SK-N-SH treated with all-trans-retinoic acid at 6 μM for 48 hours (cell line): ENCODE measurements at regions not wholly inside any gene's neighbourhood (a gene's known extent, or its start where the extent isn't known, plus 50 kb on each side); places are given as distances from the start of the nearest gene placed in this dataset.

ENCODE experiments used
- ATAC-seq: fragments of 200-7000 bp; cut with Tn5 transposase; 3 replicates; pipeline ENCODE4 v1.9.1; 2020; ENCODE audit warnings: mild to moderate bottlenecking, moderate library complexity
- CREB5 ChIP-seq: fragments of 250-450 bp; sonication (Bioruptor Pico); IDR thresholded peaks from 2 replicates; pipeline ENCODE4 v1.5.1; 2020; ENCODE audit warnings: low read depth, mild to moderate bottlenecking, moderate library complexity
- CSRNP3 ChIP-seq: fragments of 250-450 bp; sonication (Bioruptor Pico); IDR thresholded peaks from 2 replicates; pipeline ENCODE4 v1.5.1; 2021; ENCODE audit warnings: mild to moderate bottlenecking, moderate library complexity
- ESRRG ChIP-seq: fragments of 250-450 bp; sonication (Bioruptor Pico); IDR thresholded peaks from 2 replicates; pipeline ENCODE4 v1.6.1; 2021; ENCODE audit warnings: mild to moderate bottlenecking
- GLIS3 ChIP-seq: fragments of 250-450 bp; sonication (Bioruptor Pico); IDR thresholded peaks from 2 replicates; pipeline ENCODE4 v1.5.0; 2020; ENCODE audit warnings: mild to moderate bottlenecking, moderate library complexity
- ISL1 ChIP-seq: fragments of 250-450 bp; sonication (Bioruptor Pico); IDR thresholded peaks from 2 replicates; pipeline ENCODE4 v2.1.2; 2022; ENCODE audit warnings: mild to moderate bottlenecking, moderate library complexity
- OSR1 ChIP-seq: fragments of 250-450 bp; sonication (Bioruptor Pico); IDR thresholded peaks from 2 replicates; pipeline ENCODE4 v1.8.0; 2022; ENCODE audit warnings: moderate library complexity, mild to moderate bottlenecking, inconsistent platforms
- PATZ1 ChIP-seq: fragments of 250-450 bp; sonication (Bioruptor Pico); IDR thresholded peaks from 2 replicates; pipeline ENCODE4 v1.8.0; 2020; ENCODE audit warnings: mild to moderate bottlenecking, moderate library complexity, borderline replicate concordance
- POU6F1 ChIP-seq: fragments of 250-450 bp; sonication (Bioruptor Pico); IDR thresholded peaks from 2 replicates; pipeline ENCODE4 v1.8.0; 2021; ENCODE audit warnings: low read depth, mild to moderate bottlenecking, moderate library complexity, borderline replicate concordance
- PPARA ChIP-seq: fragments of 250-450 bp; sonication (Bioruptor Pico); IDR thresholded peaks from 2 replicates; pipeline ENCODE4 v1.5.0; 2020; ENCODE audit warnings: mild to moderate bottlenecking, borderline replicate concordance
- RARB ChIP-seq: fragments of 250-450 bp; sonication (Bioruptor Pico); IDR thresholded peaks from 2 replicates; pipeline ENCODE4 v1.8.0; 2021; ENCODE audit warnings: mild to moderate bottlenecking, moderate library complexity
- SNAI2 ChIP-seq: fragments of 250-450 bp; sonication (Bioruptor Pico); IDR thresholded peaks from 2 replicates; pipeline ENCODE4 v1.5.0; 2020; ENCODE audit warnings: mild to moderate bottlenecking, moderate library complexity
- TCF4 ChIP-seq: fragments of 250-450 bp; sonication (Bioruptor Pico); IDR thresholded peaks from 2 replicates; pipeline ENCODE4 v1.8.0; 2021; ENCODE audit warnings: mild to moderate bottlenecking, moderate library complexity, borderline replicate concordance
- TOX ChIP-seq: fragments of 250-450 bp; sonication (Bioruptor Pico); IDR thresholded peaks from 2 replicates; pipeline ENCODE4 v1.8.0; 2021; ENCODE audit warnings: mild to moderate bottlenecking, moderate library complexity, borderline replicate concordance
- TSHZ2 ChIP-seq: fragments of 250-450 bp; sonication (Bioruptor Pico); IDR thresholded peaks from 2 replicates; pipeline ENCODE4 v1.5.0; 2020; ENCODE audit warnings: mild to moderate bottlenecking, moderate library complexity
- ZC3H10 ChIP-seq: fragments of 250-450 bp; sonication (Bioruptor Pico); IDR thresholded peaks from 2 replicates; pipeline ENCODE4 v1.5.1; 2021; ENCODE audit warnings: mild to moderate bottlenecking, moderate library complexity
- ZFP30 ChIP-seq: fragments of 450-650 bp; formaldehyde crosslinking; IDR thresholded peaks from 2 replicates; pipeline ENCODE4 v1.5.0; 2022; ENCODE audit warnings: mild to moderate bottlenecking, moderate library complexity
- ZNF565 ChIP-seq: fragments of 450-650 bp; formaldehyde crosslinking; conservative IDR thresholded peaks from 2 replicates; pipeline ENCODE4 v1.5.0; 2020; ENCODE audit warnings: low read depth, mild to moderate bottlenecking, moderate library complexity
- ZNF70 ChIP-seq: fragments of 450-650 bp; formaldehyde crosslinking; IDR thresholded peaks from 2 replicates; pipeline ENCODE4 v1.5.0; 2020; ENCODE audit warnings: mild to moderate bottlenecking, moderate library complexity
- ZNF8 ChIP-seq: fragments of 450-650 bp; formaldehyde crosslinking; IDR thresholded peaks from 2 replicates; pipeline ENCODE4 v1.5.0; 2020; ENCODE audit warnings: mild to moderate bottlenecking, moderate library complexity

- TF ChIP-seq GLIS3 (CRISPR knock-in tag) (no peak), ZNF8 (CRISPR knock-in tag) (no peak), ESRRG (CRISPR knock-in tag) (no peak), ISL1 (CRISPR knock-in tag) (no peak), OSR1 (no peak), TOX (CRISPR knock-in tag) (no peak), TSHZ2 (no peak), ZC3H10 (no peak), CREB5 (no peak), ZNF565 (CRISPR knock-in tag) (no peak), ZFP30 (CRISPR knock-in tag) (no peak), POU6F1 (CRISPR knock-in tag) (no peak), PPARA (CRISPR knock-in tag) (no peak), RARB (CRISPR knock-in tag) (no peak), SNAI2 (CRISPR knock-in tag) (no peak), PATZ1 (no peak), CSRNP3 (no peak)
- ATAC-seq, result no peak
These were observed 316.1 kb upstream of the ZMIZ1 start for GRCh38 chr10:78752708-78753107.

- TF ChIP-seq ZNF70 (CRISPR knock-in tag) (peak; percentile 92), OSR1 (no peak), TCF4 (CRISPR knock-in tag) (peak; percentile 39; the same call in 1 of the 2 replicates)
- ATAC-seq, result peak; percentile 65
These were observed 314.3 kb upstream of the ZMIZ1 start for GRCh38 chr10:78754269-78755062.

GRCh38 chr10:78755063-78755701 is 313.6 kb upstream of the ZMIZ1 start:
- ATAC-seq, result peak; percentile 9; the same call in 2 of the 3 replicates
- TF ChIP-seq ZNF70 (CRISPR knock-in tag), result no peak
- TF ChIP-seq POU6F1 (CRISPR knock-in tag), result no peak
